ENCODE measurements at regions not wholly inside any gene's neighbourhood (a gene's known extent, or its start where the extent isn't known, plus 50 kb on each side); places are given as distances from the start of the nearest gene placed in this dataset.

GRCh38 chr1:25057188-25057587, 127.1 kb upstream of the RUNX3 start:
- TF ChIP-seq CTCF (IDR thresholded peaks at IDR 0.05; ENCODE audit: poor library complexity, severe bottlenecking) (no peak), EZH2 (IDR thresholded peaks at IDR 0.05; ENCODE audit: borderline replicate concordance, insufficient read depth, low read length, poor library complexity, severe bottlenecking) (no peak), RAD21 (conservative IDR thresholded peaks at IDR 0.05) (no peak), POLR2AphosphoS5 (IDR thresholded peaks at IDR 0.05) (no peak), MXI1 (conservative IDR thresholded peaks at IDR 0.05; ENCODE audit: poor library complexity, severe bottlenecking) (no peak), EP300 (conservative IDR thresholded peaks at IDR 0.05; ENCODE audit: poor library complexity, severe bottlenecking) (no peak), TAF1 (IDR thresholded peaks at IDR 0.05; ENCODE audit: low read depth) (no peak)
